OCI-LY7 (cell line): ENCODE measurements at regions not wholly inside any gene's neighbourhood (a gene's known extent, or its start where the extent isn't known, plus 50 kb on each side); places are given as distances from the start of the nearest gene placed in this dataset.

Experiments
- BruUV-seq: library from RNA; stranded (reverse); fragments of 400-500 nt; replicated peaks from 2 replicates; lab custom pipeline; 2021; lab: Mats Ljungman, UMichigan
- CTCF ChIA-PET: fragments of 300-600 bp; sonication (Branson Sonifier 250); formaldehyde crosslinking; loops from one replicate; lab custom pipeline; 2022; ENCODE audit warnings: antibody characterized with exemption; ENCODE audit not compliant: unreplicated experiment; lab: Charles Lee
- POLR2A ChIA-PET: fragments of 300-600 bp; sonication (Branson Sonifier 250); formaldehyde crosslinking; loops from one replicate; lab custom pipeline; 2022; ENCODE audit warnings: antibody characterized with exemption; lab: Charles Lee
- DNase-seq: peaks from one replicate; pipeline ENCODE4 v3.0.0-alpha.2; 2015; ENCODE audit warnings: low spot score
- H2AFZ ChIP-seq: fragments of 200-600 bp; sonication (generic), shearing (Covaris generic); 2 replicates; pipeline ENCODE4 v1.6.1; 2014; ENCODE audit warnings: mild to moderate bottlenecking, antibody characterized with exemption, low read length, moderate library complexity
- H3K27ac ChIP-seq: fragments of 200-600 bp; sonication (generic); 2 replicates; pipeline ENCODE4 v1.5.1; 2014; ENCODE audit warnings: mixed run types, low read depth, mild to moderate bottlenecking, moderate library complexity, low read length, inconsistent platforms; ENCODE audit not compliant: poor library complexity, severe bottlenecking
- H3K36me3 ChIP-seq: fragments of 200-600 bp; sonication (generic); 2 replicates; pipeline ENCODE4 v1.6.1; 2014; ENCODE audit warnings: mild to moderate bottlenecking, antibody characterized with exemption, low read length, moderate library complexity, mixed read lengths; ENCODE audit not compliant: insufficient read depth
- H3K4me1 ChIP-seq: fragments of 200-600 bp; sonication (generic); 2 replicates; pipeline ENCODE4 v1.5.1; 2014; ENCODE audit warnings: mild to moderate bottlenecking, low read length; ENCODE audit not compliant: insufficient read depth, poor library complexity, severe bottlenecking
- H3K4me2 ChIP-seq: fragments of 200-600 bp; sonication (generic); 2 replicates; pipeline ENCODE4 v1.6.1; 2014; ENCODE audit warnings: mild to moderate bottlenecking, low read length
- H3K4me3 ChIP-seq: fragments of 200-600 bp; sonication (generic); 2 replicates; pipeline ENCODE4 v1.5.1; 2014; ENCODE audit warnings: mild to moderate bottlenecking, low read depth, low read length; ENCODE audit not compliant: poor library complexity, severe bottlenecking
- H3K79me2 ChIP-seq: fragments of 200-600 bp; sonication (generic); 2 replicates; pipeline ENCODE4 v1.6.1; 2016; ENCODE audit warnings: low read depth, mild to moderate bottlenecking, low read length, moderate library complexity, mixed read lengths; ENCODE audit not compliant: insufficient read depth
- H3K9me2 ChIP-seq: fragments of 200-600 bp; sonication (generic); 2 replicates; pipeline ENCODE4 v1.6.1; 2016; ENCODE audit warnings: mild to moderate bottlenecking, low read length, mixed read lengths; ENCODE audit not compliant: insufficient read depth
- H3K9me3 ChIP-seq: fragments of 200-600 bp; sonication (generic); 2 replicates; pipeline ENCODE4 v1.6.1; 2014; ENCODE audit warnings: mild to moderate bottlenecking, mixed run types, low read length, mixed read lengths
- H4K20me1 ChIP-seq: fragments of 200-600 bp; sonication (generic); 2 replicates; pipeline ENCODE4 v1.6.1; 2014; ENCODE audit warnings: mild to moderate bottlenecking, antibody characterized with exemption, low read length, moderate library complexity, mixed read lengths; ENCODE audit not compliant: insufficient read depth
- CTCF ChIP-seq: fragments of 200-600 bp; sonication (generic); conservative IDR thresholded peaks from 2 replicates; pipeline ENCODE4 v1.5.1; 2014; ENCODE audit warnings: mild to moderate bottlenecking, antibody characterized with exemption, low read length, moderate library complexity, mixed read lengths
- EZH2phosphoT487 ChIP-seq: fragments of 200-600 bp; sonication (generic); IDR thresholded peaks from 2 replicates; pipeline ENCODE4 v1.6.1; 2018; ENCODE audit warnings: low read depth, borderline replicate concordance, mild to moderate bottlenecking, mixed run types, antibody characterized with exemption, low read length, moderate library complexity, mixed read lengths
- intact Hi-C: fragments of 100-400 bp; cut with micrococcal nuclease; formaldehyde crosslinking; loops from one replicate; pipeline ENCODE4 v1.10.0; 2022; ENCODE audit not compliant: unreplicated experiment

- Histone ChIP-seq H3K27ac (no peak overlapping the region), H3K9me3 (no peaks in the 10 kb centered on the region), H3K4me3 (no peak overlapping the region), H3K79me2 (no peaks in the 10 kb centered on the region), H3K4me2 (no peak overlapping the region), H4K20me1 (no peaks in the 10 kb centered on the region), H3K36me3 (no peaks in the 10 kb centered on the region), H2AFZ (no peak overlapping the region), H3K9me2 (no peaks in the 10 kb centered on the region), H3K4me1 (no peaks in the 10 kb centered on the region)
- ChIA-PET POLR2A (interaction anchor here (0.6 kb wide), 1 partner anchor 51 kb away, joined by 3 read pairs; no protein-coding TSS in a partner anchor), CTCF (no interaction called here)
- intact Hi-C loops: no loop called here
- DNase-seq: no peak
- TF ChIP-seq CTCF (no peak), EZH2phosphoT487 (no peak)
- BruUV-seq: no TSS peak
Measured at GRCh38 chr2:20562540-20563225, 88.2 kb downstream of the HS1BP3 start.

GRCh38 chr2:20563251-20563650 is 87.6 kb downstream of the HS1BP3 start:
- Histone ChIP-seq H3K9me3 (no peaks in the 10 kb centered on the region), H3K4me3 (no peak overlapping the region), H3K4me2 (no peak overlapping the region), H3K36me3 (no peaks in the 10 kb centered on the region), H3K27ac (no peak overlapping the region), H3K9me2 (no peaks in the 10 kb centered on the region), H4K20me1 (no peaks in the 10 kb centered on the region), H3K4me1 (no peaks in the 10 kb centered on the region), H2AFZ (no peak overlapping the region), H3K79me2 (no peaks in the 10 kb centered on the region)
- no peak for TF ChIP-seq CTCF
- TF ChIP-seq EZH2phosphoT487: no peak
- intact Hi-C loops: no loop called here
- CTCF ChIA-PET: no interaction called here
- no peak for DNase-seq
- POLR2A ChIA-PET: no interaction called here
- no TSS peak for BruUV-seq

- no peaks in the 10 kb centered on the region for H3K79me2 ChIP-seq
- H3K27ac ChIP-seq: no peak overlapping the region
- no peak overlapping the region for H3K4me2 ChIP-seq
- CTCF ChIA-PET: no interaction called here
- H4K20me1 ChIP-seq: no peaks in the 10 kb centered on the region
- no peaks in the 10 kb centered on the region for H3K36me3 ChIP-seq
- no peaks in the 10 kb centered on the region for H3K9me3 ChIP-seq
- DNase-seq: no peak
- POLR2A ChIA-PET: interaction anchor here (0.7 to 0.8 kb wide), 2 partner anchors 61 to 319 kb away, joined by 3 read pairs; no protein-coding TSS in a partner anchor
- no TSS peak for BruUV-seq
- H2AFZ ChIP-seq: no peak overlapping the region
- intact Hi-C loops: no loop called here
- no peak overlapping the region for H3K4me3 ChIP-seq
- TF ChIP-seq EZH2phosphoT487 (no peak), CTCF (no peak)
- no peaks in the 10 kb centered on the region for H3K4me1 ChIP-seq
- no peaks in the 10 kb centered on the region for H3K9me2 ChIP-seq
Measured at GRCh38 chr2:20563833-20564232, 87.1 kb downstream of the HS1BP3 start.
